Activated CD4-positive, alpha-beta T cell treated with anti-CD3 and anti-CD28 coated beads, Interleukin-10, Interleukin-2, amounts not matched to agents 100 ng/mL and 50 ng/mL, durations not matched to agents 16 hours and 8 hours (primary cell): ENCODE measurements at regions not wholly inside any gene's neighbourhood (a gene's known extent, or its start where the extent isn't known, plus 50 kb on each side); places are given as distances from the start of the nearest gene placed in this dataset.
"Not testable (repeated sequence)": the region's sequence is repeated elsewhere in the genome, so short reads cannot be mapped to it uniquely, and the experiment has no call there.

ENCODE experiments used
- DNase-seq: peaks from one replicate; pipeline ENCODE4 v3.0.0-alpha.2; 2020

GRCh38 chr5:53276825-53277224 is 167.3 kb upstream of the MOCS2 start:
- no peak for DNase-seq

DNA sequence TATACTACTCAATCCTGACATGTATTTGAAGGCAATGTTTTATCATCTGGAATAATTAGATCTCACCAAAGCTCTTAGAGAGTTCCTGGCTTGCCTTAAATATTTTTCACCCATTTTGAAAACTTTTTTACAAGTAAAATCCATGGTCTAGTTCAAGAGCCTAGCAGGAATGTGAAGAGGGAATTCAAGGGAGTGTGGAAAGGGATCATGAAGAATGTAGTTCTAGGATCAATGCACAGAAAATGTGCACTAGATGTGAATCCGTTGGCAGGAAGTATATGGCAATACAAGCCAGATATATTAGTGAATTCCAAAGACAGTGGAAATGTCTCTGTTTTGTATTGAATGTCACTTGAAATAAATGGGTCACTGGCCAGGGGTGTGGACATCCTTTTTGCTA is 167.9 kb upstream of the MOCS2 start:
- DNase-seq, result no peak

DNA sequence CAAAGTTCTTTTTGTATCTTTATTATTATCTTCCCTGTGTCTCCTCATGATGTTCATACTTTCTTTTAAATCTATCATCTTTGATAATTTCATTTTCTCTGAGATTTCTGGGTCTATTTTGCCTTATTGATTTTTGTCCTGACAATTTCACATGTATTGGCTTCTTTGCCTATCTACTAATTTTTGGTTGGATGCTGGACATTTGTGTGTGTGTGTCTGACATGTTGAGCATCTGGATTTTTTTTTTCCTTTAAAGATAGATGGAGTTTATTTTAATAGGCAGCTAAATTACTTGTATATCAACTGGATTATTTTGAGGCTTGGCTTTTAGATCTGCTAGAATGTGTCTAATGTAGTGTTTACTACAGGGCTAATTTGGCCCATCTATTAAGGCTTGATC is 178.0 kb upstream of the MOCS2 start:
- no peak for DNase-seq

- DNase-seq, result no peak
These were observed 179.0 kb upstream of the MOCS2 start for GRCh38 chr5:53288511-53288910.

- no peak for DNase-seq
These were observed 181.5 kb upstream of the MOCS2 start for GRCh38 chr5:53291047-53291446.

DNA sequence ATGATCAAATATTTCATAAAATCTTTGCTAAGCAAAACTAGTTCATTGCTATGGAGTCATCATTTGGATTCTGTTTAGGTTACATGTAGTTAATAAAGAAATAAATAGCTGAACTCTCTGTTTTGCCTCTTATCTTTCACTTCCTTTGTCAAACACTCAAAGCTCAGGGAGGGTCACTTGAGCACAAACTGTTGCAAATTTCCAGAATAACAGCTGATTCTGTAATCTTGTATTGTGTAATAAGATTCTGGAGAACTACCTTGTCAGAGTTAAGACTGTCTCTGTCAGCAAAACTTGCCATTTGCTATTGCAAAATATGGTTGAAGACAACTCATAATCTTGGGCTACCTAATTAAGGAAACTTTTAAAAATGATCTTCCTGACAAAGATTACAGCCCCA is 182.0 kb upstream of the MOCS2 start:
- DNase-seq, result no peak

DNA sequence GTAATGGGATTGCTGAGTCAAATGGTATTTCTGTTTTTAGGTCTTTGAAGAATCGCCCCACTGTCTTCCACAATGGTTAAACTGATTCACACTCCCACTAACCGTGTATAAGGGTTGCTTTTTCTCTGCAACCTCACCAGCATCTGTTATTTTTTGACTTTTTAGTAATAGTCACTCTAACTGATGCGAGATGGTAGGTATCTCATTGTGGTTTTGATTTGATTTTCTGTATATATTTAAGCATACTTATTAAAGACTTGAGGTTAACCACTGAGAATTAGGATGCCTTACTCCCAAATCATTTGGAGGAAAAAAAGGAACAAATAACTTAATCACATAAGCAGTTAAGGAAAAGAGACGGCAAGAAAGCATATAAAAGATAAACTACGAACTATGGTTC is 181.6 kb upstream of the FST start:
- DNase-seq, result no peak

DNA sequence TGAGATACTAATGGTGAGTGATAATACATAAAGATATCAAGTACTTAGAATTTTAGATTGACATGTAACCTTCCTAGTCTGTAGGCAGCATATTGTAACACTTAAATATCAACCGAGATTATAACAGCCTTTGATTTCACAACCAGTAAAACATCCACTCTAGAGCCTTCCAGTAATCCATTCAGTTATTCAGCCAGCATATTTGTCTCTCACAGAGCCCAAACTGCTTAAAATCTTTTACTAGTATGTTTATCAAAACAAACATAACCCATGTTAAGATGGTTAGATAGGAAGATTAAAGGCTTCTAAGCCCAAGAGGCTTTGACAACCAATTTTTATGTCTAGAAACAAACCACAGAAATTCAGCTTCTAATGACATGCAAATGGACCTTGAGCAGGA is 177.9 kb upstream of the FST start:
- DNase-seq, result no peak

- peak; percentile 66 for DNase-seq
These were observed 177.3 kb upstream of the FST start for GRCh38 chr5:53303105-53303504.

- not testable (repeated sequence) for DNase-seq
These were observed 175.1 kb upstream of the FST start for GRCh38 chr5:53305316-53305715.

- no peak for DNase-seq
These were observed 170.8 kb upstream of the FST start for GRCh38 chr5:53309653-53310052.

GRCh38 chr5:53311681-53312080 is 168.7 kb upstream of the FST start:
- no peak for DNase-seq

- DNase-seq, result no peak
These were observed 167.3 kb upstream of the FST start for GRCh38 chr5:53313145-53313544.

DNA sequence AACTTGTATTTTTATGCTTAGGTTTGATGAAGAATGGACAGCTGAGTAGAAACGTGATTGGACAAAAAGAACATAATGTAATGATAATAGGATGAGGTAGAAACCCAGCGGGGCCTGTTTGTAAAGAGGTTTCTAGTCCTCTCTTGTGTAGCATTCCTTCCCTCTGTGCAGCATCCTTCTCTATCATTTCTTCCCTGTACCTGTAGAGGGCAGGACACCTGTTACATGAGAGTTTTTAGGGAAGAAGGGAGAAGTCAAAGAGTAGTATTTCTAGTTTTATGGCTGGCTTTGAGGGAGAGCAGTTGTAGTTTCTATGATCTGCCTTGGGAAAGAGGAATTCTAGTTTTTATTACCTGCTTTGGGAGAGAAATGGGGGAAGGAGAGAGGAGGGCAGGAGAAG is 162.1 kb upstream of the FST start:
- DNase-seq, result no peak

DNA sequence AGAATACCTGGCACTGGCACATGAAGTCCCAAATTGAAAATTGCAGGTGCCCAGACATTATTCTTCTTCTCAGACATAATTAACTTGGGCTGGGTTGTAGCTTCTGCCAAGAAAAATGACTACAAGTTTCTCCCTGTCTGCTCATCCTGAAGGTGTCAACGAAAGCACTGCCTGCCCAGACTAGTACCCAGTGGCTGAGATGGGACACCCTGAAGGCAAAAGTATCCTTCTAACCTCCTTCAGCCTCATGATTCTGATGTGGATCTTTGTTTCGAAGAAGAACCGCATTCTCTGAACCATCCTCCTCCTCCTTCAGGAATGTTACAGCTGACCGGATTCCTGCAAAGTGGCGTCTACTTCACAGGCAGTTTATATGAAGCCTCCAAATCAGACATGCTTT is 161.1 kb upstream of the FST start:
- DNase-seq, result no peak

DNA sequence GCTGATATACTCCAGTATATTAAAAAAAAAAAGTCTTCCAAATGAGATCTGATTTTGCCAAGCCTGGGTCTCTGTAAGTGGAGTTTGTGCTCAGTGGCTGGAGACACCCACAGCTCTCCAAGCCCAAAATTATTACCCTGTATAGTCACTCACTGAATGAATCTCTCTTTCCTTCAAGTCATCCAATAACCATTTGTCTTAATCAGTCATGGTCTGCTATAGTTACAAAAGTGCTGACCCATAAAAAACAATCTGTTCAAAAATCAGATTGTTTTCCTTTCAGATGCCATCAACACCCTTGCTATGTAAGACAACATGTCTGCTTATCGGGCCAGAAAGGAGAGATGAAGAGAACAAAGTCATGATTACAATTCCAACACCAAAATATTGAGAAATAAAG is 159.4 kb upstream of the FST start:
- DNase-seq, result no peak

DNA sequence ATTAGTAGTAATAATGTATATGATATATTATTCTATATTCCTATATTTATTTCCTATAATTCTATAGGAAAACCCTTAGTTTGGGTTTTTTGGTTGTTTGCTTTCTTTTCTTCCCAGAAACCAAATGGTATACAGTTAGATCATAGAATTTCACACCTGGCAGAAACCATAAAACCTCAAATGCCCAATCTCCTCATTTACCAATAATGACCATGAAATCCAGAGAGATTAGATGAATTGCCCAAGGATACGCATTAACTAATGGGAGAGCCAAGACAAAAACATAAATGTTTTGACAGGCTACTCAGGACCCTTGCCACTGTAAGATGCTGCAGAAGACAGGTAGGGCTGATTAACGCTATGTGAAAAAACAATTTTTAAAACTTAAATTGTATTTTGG is 158.7 kb upstream of the FST start:
- DNase-seq, result no peak

- no peak for DNase-seq
These were observed 158.2 kb upstream of the FST start for GRCh38 chr5:53322257-53322656.

DNA sequence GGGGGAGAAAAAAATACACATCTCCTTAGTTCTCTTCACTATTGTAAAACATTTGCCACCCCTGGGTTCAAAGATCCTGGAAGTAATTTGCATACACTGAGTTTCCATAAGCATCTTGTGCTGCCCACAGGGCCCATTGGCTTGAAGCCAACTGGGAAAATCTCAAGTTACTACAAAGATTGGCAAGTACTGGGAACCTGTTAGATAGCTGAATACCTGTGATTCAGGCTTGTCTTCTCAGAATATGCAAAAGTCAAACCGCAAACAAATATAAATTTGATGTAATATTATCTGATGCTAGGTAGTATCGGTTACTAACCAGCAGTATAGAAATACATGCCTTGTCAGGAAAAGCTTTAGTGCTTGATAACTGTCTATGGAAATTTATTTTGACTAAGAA is 156.9 kb upstream of the FST start:
- no peak for DNase-seq

- DNase-seq, result peak; percentile 16
These were observed 156.3 kb upstream of the FST start for GRCh38 chr5:53323943-53324642.

DNA sequence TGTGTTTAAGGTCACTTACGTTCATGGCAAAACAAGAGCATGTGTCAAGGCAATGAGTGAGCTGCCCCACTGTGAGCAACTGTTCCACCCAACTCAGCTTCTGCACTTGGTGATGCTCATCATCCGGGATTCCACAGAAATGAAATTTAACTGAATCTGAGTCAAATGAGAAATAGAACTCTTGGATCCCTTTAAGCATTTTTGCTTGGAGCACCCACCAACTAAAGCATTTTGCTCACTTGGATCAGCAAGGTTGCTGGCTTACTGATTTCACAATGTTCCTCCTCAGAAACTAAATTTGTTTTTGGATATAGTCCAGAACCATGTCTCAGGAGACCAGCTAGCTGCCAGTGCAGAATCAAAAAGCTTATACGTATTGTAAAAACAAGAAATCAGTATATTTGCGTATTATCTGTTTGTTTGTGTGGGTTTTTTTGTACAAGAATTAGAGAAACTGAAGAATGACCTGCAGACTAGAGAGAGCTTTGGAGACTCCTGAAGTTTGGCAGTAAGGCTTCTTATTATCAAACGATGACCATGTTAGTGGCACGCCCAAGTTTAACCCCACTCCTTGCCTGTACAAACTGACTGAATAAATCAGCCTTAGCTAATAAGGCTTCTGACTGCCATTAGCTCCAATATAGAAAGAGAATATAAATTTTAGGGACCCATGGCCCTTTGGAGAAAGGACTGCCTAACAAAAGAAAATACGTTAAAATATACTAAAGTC is 153.8 kb upstream of the FST start:
- no peak for DNase-seq

- no peak for DNase-seq
These were observed 152.6 kb upstream of the FST start for GRCh38 chr5:53327811-53328334.

DNA sequence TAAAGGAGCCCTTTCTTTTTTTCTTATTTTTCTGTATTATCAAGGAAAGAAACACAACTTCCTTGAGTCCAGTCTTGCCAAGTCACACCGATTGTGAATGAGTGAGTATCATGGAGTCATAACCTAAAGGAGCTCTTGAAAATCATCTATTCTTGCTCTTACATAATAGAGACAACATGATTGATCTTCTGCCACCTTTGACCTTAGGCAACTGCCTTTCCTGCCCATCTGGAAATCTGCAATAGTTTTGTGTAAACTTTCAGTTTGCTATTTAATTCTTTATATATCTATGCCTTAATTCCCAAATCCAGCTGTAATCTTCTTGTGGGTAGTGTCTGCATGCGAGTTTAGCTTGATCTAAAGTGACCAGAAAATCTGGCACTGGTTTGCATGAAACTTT is 149.9 kb upstream of the FST start:
- no peak for DNase-seq

DNA sequence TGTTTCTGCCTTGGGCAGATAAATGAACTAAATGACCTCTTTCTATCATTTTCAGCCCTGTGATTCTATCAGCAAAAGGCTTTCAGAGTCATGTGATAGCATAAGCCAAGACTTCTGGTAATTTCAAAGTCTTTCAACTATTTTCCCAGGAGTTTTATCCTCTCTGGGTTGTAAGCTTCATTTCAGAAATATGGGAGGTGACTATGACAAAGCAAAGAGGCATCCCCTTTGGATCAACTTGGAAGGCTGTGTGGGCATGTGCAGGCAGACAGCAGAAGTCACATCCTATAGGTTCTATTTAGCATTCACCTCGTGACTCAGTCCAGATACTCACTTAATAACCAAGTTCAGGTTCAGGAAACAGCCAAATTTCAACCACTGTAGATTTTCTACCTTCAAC is 149.0 kb upstream of the FST start:
- no peak for DNase-seq

DNA sequence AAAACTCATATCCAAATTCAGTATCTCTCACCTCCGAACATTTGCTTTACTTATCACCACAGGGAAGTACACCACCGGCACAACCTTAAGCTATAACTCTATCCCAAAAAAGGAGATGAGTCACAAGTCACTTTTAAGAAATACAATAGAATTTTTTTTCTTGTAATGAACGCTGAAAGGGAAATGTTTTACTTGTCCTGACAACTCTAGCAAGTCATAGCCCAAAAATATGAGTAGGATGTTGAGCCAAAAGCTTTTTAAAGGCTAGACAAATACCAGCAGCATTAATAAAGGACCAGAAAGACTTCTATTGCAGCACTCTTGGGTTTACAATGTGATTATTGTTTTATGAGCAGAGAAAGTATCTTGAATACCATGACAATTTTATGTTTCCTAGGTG is 147.3 kb upstream of the FST start:
- DNase-seq, result no peak
